ENCODE measurements at regions not wholly inside any gene's neighbourhood (a gene's known extent, or its start where the extent isn't known, plus 50 kb on each side); places are given as distances from the start of the nearest gene placed in this dataset.

DNA sequence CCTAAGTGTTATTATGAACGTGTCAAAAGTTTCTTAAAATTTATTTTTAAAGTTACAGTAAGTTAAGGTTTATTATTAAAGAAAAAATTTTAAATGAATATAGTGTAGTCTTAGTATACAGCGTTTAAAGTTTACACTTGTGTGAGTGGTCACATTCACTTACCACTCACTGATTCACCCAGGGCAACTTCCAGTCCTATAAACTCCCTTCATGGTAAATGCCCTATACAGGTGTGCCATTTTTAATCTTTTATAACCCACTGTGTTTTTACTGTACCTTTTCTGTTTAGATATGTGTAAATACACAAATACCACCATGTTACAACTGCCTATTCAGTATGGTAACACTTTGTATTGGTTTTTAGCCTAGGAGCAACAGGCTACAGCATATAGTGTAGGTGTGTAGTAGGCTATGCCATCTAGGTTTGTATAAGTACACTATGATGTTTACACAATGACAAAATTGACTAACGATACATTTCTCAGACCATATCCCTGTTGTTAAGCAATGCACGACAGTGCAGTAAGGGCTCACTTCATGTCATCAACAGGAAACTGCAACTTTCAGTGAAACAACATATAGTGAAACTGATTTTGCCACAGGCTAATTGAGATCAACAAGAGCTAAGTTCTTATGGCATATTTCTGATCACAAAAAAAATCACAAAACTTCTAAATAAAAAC is 112.0 kb upstream of the TMCC3 start:
- DNase-seq (ENCODE audit: low read depth, low spot score) (no peak), ATAC-seq (no peak)
- H3K9me3 ChIP-seq (ENCODE audit: control insufficient read depth in 1 of 2, insufficient read depth in 1 of 2, low read depth in 1 of 2, low read length in 2 of 2) = no peaks in the 10 kb centered on the region
- BruUV-seq (replicated peaks) = no TSS peak
- ChIA-PET CTCF (interaction anchor here (1.7 to 1.9 kb wide), 2 partner anchors 51 to 113 kb away, joined by 5 read pairs; no protein-coding TSS in a partner anchor), RAD21 (ENCODE audit: low non-redundant PET in 1 of 2, low total read pairs in 2 of 2, uncharacterized antibody in 2 of 2, unreplicated experiment in 2 of 2) (no interaction called here), POLR2A (no interaction called here)
- no peaks in the 10 kb centered on the region for H3K79me2 ChIP-seq (ENCODE audit: insufficient read depth, low read length)
- no peak overlapping the region for H3K4me3 ChIP-seq (replicated peaks in 1 of 2; ENCODE audit: low read depth in 1 of 2, low read length in 2 of 2)
- H2AFZ ChIP-seq (ENCODE audit: low read depth, low read length, poor library complexity, severe bottlenecking) = no peak overlapping the region
- intact Hi-C loops (cut with micrococcal nuclease) = loop anchor here (10.0 kb wide), 1 partner anchor 158 kb away; no protein-coding TSS in a partner anchor
- H3K9me2 ChIP-seq (ENCODE audit: insufficient read depth) = no peaks in the 10 kb centered on the region
- peaks cover 0 to 9% of the 10 kb centered on the region in 2 experiments; a peak in 2 of 4 replicates for H3K4me1 ChIP-seq (ENCODE audit: control insufficient read depth in 1 of 2, insufficient read depth in 2 of 2, low read length in 2 of 2)
- H3K9ac ChIP-seq (ENCODE audit: low read length) = no peak overlapping the region
- no peaks in the 10 kb centered on the region for H3K27me3 ChIP-seq (ENCODE audit: insufficient read depth, low read length)
- H4K20me1 ChIP-seq (ENCODE audit: insufficient read depth) = no peaks in the 10 kb centered on the region
- no peak overlapping the region for H3K27ac ChIP-seq (ENCODE audit: low read depth, low read length)
- no peak for TF ChIP-seq CEBPB (IDR thresholded peaks at IDR 0.05; ENCODE audit: low read depth)
- TF ChIP-seq, protein P1, sequence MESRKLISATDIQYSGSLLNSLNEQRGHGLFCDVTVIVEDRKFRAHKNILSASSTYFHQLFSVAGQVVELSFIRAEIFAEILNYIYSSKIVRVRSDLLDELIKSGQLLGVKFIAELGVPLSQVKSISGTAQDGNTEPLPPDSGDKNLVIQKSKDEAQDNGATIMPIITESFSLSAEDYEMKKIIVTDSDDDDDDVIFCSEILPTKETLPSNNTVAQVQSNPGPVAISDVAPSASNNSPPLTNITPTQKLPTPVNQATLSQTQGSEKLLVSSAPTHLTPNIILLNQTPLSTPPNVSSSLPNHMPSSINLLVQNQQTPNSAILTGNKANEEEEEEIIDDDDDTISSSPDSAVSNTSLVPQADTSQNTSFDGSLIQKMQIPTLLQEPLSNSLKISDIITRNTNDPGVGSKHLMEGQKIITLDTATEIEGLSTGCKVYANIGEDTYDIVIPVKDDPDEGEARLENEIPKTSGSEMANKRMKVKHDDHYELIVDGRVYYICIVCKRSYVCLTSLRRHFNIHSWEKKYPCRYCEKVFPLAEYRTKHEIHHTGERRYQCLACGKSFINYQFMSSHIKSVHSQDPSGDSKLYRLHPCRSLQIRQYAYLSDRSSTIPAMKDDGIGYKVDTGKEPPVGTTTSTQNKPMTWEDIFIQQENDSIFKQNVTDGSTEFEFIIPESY (IDR thresholded peaks at IDR 0.05; ENCODE audit: extremely low read depth, insufficient replicate concordance, low read length) = no peak
- TF ChIP-seq EGR1 (IDR thresholded peaks at IDR 0.05; ENCODE audit: low read depth) = no peak
- no peaks in the 10 kb centered on the region for H3K36me3 ChIP-seq (ENCODE audit: control insufficient read depth in 1 of 2, insufficient read depth in 2 of 2, low read length in 2 of 2)
- H3K4me2 ChIP-seq (ENCODE audit: low read length) = no peak overlapping the region

DNA sequence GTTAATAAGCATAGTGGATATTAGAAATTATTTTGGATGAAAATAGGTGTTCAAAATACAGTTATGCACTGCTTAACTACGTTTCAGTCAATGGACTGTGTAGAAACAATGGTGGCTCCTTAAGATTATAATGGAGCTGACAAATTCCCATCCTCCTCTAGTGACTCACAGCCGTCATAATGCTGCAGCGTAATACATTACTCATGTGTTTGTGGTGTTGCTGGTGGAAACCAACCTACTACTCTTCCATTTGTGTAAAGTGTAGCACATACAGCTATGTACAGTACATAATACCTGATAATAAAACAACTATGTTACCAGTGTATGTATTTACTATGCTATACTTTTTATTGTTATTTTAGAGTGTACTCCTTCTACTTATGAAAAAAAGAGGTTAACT is 111.2 kb upstream of the TMCC3 start:
- BruUV-seq (replicated peaks) = no TSS peak
- ChIA-PET CTCF (interaction anchor here (1.7 to 1.9 kb wide), 2 partner anchors 51 to 114 kb away, joined by 5 read pairs; no protein-coding TSS in a partner anchor), POLR2A (interaction anchor here (0.6 kb wide), 1 partner anchor 100 kb away, joined by 3 read pairs; no protein-coding TSS in a partner anchor), RAD21 (ENCODE audit: low non-redundant PET in 1 of 2, low total read pairs in 2 of 2, uncharacterized antibody in 2 of 2, unreplicated experiment in 2 of 2) (no interaction called here)
- no peaks in the 10 kb centered on the region for H4K20me1 ChIP-seq (ENCODE audit: insufficient read depth)
- no peak overlapping the region for H3K9ac ChIP-seq (ENCODE audit: low read length)
- peaks cover 0 to 9% of the 10 kb centered on the region in 2 experiments; a peak in 2 of 4 replicates for H3K4me1 ChIP-seq (ENCODE audit: control insufficient read depth in 1 of 2, insufficient read depth in 2 of 2, low read length in 2 of 2)
- H3K79me2 ChIP-seq (ENCODE audit: insufficient read depth, low read length) = no peaks in the 10 kb centered on the region
- H3K9me3 ChIP-seq (ENCODE audit: control insufficient read depth in 1 of 2, insufficient read depth in 1 of 2, low read depth in 1 of 2, low read length in 2 of 2) = no peaks in the 10 kb centered on the region
- ATAC-seq (peak; percentile 76), DNase-seq (ENCODE audit: low read depth, low spot score) (peak; percentile 75)
- no peaks in the 10 kb centered on the region for H3K36me3 ChIP-seq (ENCODE audit: control insufficient read depth in 1 of 2, insufficient read depth in 2 of 2, low read length in 2 of 2)
- no peaks in the 10 kb centered on the region for H3K9me2 ChIP-seq (ENCODE audit: insufficient read depth)
- no peak overlapping the region for H3K27ac ChIP-seq (ENCODE audit: low read depth, low read length)
- peak overlapping the region; percentile 54 for H3K4me2 ChIP-seq (ENCODE audit: low read length)
- no peaks in the 10 kb centered on the region for H3K27me3 ChIP-seq (ENCODE audit: insufficient read depth, low read length)
- no peak overlapping the region; a peak in 1 of 4 replicates for H3K4me3 ChIP-seq (replicated peaks in 1 of 2; ENCODE audit: low read depth in 1 of 2, low read length in 2 of 2)
- H2AFZ ChIP-seq (ENCODE audit: low read depth, low read length, poor library complexity, severe bottlenecking) = peak overlapping the region; percentile 63
- intact Hi-C loops (cut with micrococcal nuclease) = loop anchor here (10.0 kb wide), 1 partner anchor 157 kb away; no protein-coding TSS in a partner anchor
- TF ChIP-seq, protein P2, sequence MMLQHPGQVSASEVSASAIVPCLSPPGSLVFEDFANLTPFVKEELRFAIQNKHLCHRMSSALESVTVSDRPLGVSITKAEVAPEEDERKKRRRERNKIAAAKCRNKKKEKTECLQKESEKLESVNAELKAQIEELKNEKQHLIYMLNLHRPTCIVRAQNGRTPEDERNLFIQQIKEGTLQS (IDR thresholded peaks at IDR 0.05) = no peak
- TF ChIP-seq, protein P3, sequence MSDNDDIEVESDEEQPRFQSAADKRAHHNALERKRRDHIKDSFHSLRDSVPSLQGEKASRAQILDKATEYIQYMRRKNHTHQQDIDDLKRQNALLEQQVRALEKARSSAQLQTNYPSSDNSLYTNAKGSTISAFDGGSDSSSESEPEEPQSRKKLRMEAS (IDR thresholded peaks at IDR 0.05) = no peak
- TF ChIP-seq FOSL1 (IDR thresholded peaks at IDR 0.05; ENCODE audit: low read depth) (peak; percentile 88), CBX3 (IDR thresholded peaks at IDR 0.05; ENCODE audit: low read depth) (peak; percentile 77; the same call in 1 of the 2 replicates), SP1 (IDR thresholded peaks at IDR 0.05; ENCODE audit: low read depth) (peak; percentile 58), JUND (IDR thresholded peaks at IDR 0.05) (peak; percentile 67), YY1 (IDR thresholded peaks at IDR 0.05; ENCODE audit: extremely low read depth, insufficient replicate concordance, low read depth, low read length) (peak; percentile 22)
- TF ChIP-seq, protein P1 (IDR thresholded peaks at IDR 0.05; ENCODE audit: extremely low read depth, insufficient replicate concordance, low read length) = no peak

Measured in HCT116 (cell line).